HT-29 (cell line): ENCODE measurements at regions not wholly inside any gene's neighbourhood (a gene's known extent, or its start where the extent isn't known, plus 50 kb on each side); places are given as distances from the start of the nearest gene placed in this dataset.

Source experiments
- DNase-seq: peaks from one replicate; pipeline ENCODE4 v3.0.0-alpha.2; 2015; ENCODE audit warnings: low spot score

DNA sequence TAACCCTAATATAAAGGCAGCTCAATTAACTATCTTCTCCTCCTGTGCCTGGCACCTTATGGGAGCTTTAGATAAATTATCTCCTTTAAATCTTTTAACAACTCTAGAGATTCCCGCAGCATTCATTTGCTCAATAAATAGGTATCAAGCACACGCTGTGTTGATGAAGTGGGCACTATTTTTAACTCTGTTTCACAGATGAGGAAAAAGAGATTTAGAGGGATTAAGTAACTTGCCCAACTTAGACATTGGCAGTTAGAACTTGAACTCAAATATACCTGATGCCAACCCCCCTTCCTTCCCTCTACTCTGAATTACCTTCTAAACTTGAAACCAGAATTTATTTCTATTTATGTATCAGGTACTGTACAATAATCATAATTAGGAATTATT lies 112.4 kb downstream of the SH3TC2 start:
- no peak for DNase-seq

DNA sequence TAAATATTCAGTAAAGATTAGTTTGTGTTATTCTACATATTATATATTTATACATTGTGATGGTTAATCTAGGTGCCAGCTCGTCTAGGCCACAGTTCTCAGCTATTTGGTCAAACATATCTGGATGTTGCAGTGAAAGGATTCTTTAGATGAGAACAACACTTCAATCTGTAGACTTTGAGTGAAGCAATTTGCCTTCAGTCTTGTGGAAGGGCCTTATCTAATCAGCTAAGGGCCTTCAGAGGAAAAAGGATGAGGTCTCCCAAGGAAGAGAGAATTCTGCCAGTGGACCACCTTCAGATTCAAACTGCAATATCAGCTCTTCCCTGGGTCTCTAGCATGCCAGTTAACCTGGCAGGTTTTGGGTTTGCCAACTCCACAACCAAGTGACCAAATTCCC lies 112.0 kb downstream of the SH3TC2 start:
- no peak for DNase-seq

DNA sequence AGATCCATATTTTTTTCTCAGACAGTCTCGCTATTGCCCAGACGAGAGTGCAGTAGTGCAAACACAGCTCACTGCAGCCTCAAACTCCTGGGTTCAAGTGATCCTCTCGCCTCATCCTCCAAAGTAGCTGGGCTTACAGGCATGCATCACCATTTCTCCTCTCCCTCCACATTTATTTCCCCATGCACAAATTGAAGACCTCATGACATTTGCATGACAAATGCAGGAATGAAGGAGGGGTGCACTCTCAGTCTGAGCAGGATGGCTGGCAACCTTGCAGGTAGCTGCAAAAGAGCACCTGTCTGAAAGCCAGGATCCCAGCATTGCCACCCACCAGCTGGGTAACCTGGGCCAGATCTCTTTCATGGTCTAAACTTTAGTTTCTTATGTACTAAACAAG lies 111.2 kb downstream of the SH3TC2 start:
- no peak for DNase-seq

DNA sequence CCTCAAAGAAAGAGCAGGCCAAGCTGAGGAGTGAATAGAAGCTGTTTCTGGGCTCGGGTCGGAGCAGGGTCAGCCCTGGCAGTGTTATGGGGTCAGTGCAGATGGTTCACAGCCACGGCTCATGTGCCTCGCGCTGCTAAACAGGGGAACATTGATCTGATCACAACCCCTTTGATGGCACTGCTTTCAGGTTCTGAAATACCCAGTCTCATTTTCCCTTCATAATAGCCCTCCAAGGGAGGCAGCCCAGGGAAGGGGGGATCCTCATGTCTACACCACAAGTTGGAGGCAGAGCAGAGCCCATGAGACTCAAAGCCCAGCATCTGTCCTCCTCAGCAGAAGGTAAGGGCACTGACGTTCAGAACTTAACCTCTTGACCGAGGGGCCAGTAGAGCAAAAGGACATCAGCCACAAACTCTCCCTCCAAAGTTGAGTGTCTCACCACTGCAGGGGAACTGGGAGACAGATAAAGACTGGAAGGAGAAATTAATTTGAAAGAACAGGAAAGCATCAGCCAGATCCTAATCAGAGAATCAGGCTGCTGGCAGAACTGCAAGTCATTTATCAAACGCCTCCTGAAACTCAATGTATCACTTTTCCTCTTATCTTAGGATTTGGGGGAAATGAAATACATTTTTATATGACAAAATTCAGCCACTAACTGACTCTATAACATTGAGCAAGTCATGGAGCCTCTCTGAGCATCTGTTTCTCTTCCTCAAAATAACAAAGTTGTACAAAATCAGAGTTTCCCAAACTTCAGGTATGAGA lies 110.6 kb downstream of the SH3TC2 start:
- no peak for DNase-seq

DNA sequence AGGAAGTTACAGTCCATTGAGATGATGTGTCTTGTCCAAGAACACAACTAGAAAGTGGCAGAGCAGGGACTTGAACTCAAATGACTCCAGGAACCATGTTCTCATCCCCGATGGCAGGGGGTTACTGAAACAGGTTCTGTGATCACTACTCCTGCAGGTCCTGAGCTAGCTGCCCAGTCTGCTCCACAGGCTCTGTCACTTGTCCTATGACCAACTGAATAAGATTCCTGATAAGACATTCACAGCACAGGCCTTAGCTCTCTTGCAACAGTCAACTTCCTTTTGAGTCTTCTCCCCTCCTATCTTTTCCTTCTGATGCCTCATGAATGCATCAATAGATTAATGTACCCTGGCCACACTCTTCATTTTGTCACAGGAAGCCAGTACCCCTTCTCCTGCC lies 109.2 kb downstream of the SH3TC2 start:
- DNase-seq: no peak
